Neural progenitor cell (in vitro differentiated cells): ENCODE measurements at regions not wholly inside any gene's neighbourhood (a gene's known extent, or its start where the extent isn't known, plus 50 kb on each side); places are given as distances from the start of the nearest gene placed in this dataset.

Source experiments
- DNase-seq: peaks from one replicate; pipeline ENCODE4 v3.0.0-alpha.2; 2016; ENCODE audit warnings: low spot score
- H2AFZ ChIP-seq: fragments of 200-600 bp; sonication (generic); replicated peaks from 2 replicates; pipeline ENCODE4 v1.6.1; 2016; ENCODE audit warnings: antibody characterized with exemption
- H3F3A ChIP-seq: fragments of 200-600 bp; sonication (generic); 2 replicates; pipeline ENCODE4 v1.6.1; 2016; ENCODE audit warnings: antibody characterized with exemption, low read depth
- H3K27ac ChIP-seq: fragments of 200-600 bp; sonication (generic); 2 replicates; pipeline ENCODE4 v1.5.1; 2016; ENCODE audit warnings: mild to moderate bottlenecking
- H3K27me3 ChIP-seq: fragments of 200-600 bp; sonication (generic); 2 replicates; pipeline ENCODE4 v1.6.1; 2016; ENCODE audit warnings: mild to moderate bottlenecking, moderate library complexity
- H3K36me3 ChIP-seq: fragments of 200-600 bp; sonication (generic); 2 replicates; pipeline ENCODE4 v1.5.1; 2016
- H3K4me1 ChIP-seq: fragments of 200-600 bp; sonication (generic); 2 replicates; pipeline ENCODE4 v1.6.1; 2016; ENCODE audit warnings: mixed run types
- H3K4me2 ChIP-seq: fragments of 200-600 bp; sonication (generic); 2 replicates; pipeline ENCODE4 v1.6.1; 2016
- H3K4me3 ChIP-seq: fragments of 200-600 bp; sonication (generic); 2 replicates; pipeline ENCODE4 v1.5.1; 2016
- H3K79me2 ChIP-seq: fragments of 200-600 bp; sonication (generic); 2 replicates; pipeline ENCODE4 v1.6.1; 2016; ENCODE audit warnings: low read depth
- H3K9ac ChIP-seq: fragments of 200-600 bp; sonication (generic); 2 replicates; pipeline ENCODE4 v1.6.1; 2016
- H3K9me3 ChIP-seq: fragments of 200-600 bp; sonication (generic); 2 replicates; pipeline ENCODE4 v1.5.1; 2016; ENCODE audit warnings: low read depth
- H4K20me1 ChIP-seq: fragments of 200-600 bp; sonication (generic); 2 replicates; pipeline ENCODE4 v1.6.1; 2016; ENCODE audit warnings: low read depth
- H3K27ac Mint-ChIP-seq: 3 replicates; pipeline ENCODE4 v1.8.0; 2021; ENCODE audit warnings: mixed read lengths
- H3K27me3 Mint-ChIP-seq: 2 replicates; pipeline ENCODE4 v1.8.0; 2022; ENCODE audit warnings: low read depth, mild to moderate bottlenecking, inconsistent platforms, moderate library complexity, mixed read lengths; ENCODE audit not compliant: insufficient read depth
- H3K36me3 Mint-ChIP-seq: 3 replicates; pipeline ENCODE4 v1.8.0; 2021; ENCODE audit warnings: mixed read lengths
- H3K4me1 Mint-ChIP-seq: 3 replicates; pipeline ENCODE4 v1.8.0; 2021; ENCODE audit warnings: mixed read lengths
- H3K4me3 Mint-ChIP-seq: 3 replicates; pipeline ENCODE4 v1.8.0; 2021; ENCODE audit warnings: mild to moderate bottlenecking, moderate library complexity, mixed read lengths
- H3K9me3 Mint-ChIP-seq: 3 replicates; pipeline ENCODE4 v1.8.0; 2020; ENCODE audit warnings: mixed read lengths
- EZH2 ChIP-seq: fragments of 200-600 bp; sonication (generic); IDR thresholded peaks from 2 replicates; pipeline ENCODE4 v1.6.1; 2017; ENCODE audit warnings: antibody characterized with exemption, mild to moderate bottlenecking, moderate library complexity
- EZH2phosphoT487 ChIP-seq: fragments of 200-600 bp; sonication (generic); IDR thresholded peaks from 2 replicates; pipeline ENCODE4 v1.6.1; 2017; ENCODE audit warnings: antibody characterized with exemption
- TF ChIP-seq, protein P1 (sequence below): fragments of 200-600 bp; sonication (generic); IDR thresholded peaks from 2 replicates; pipeline ENCODE4 v1.5.1; 2017; ENCODE audit warnings: antibody characterized with exemption, mild to moderate bottlenecking

DNA sequence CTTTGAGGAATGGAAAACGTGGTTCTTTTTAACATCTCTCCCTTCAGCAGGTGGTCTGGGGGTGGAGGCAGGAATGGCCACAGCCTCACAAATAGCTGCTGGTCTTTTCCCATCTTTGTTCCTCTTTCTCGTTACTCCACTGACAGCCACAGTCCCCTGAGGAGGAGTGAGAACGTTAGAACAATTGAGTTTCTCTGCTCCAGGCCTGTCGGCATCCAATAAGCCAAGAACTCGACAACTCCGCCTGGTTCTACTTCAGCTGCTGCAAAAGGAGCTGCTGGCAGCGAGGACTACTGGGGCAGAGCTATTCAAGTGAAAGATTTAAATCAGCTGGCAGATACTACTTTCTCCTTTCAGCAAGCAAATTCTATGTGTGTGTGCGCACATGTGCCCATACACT, 169.5 kb upstream of the GALNT2 start:
- Mint-ChIP-seq H3K27me3 (peaks cover 6% of the 10 kb centered on the region), H3K27ac (no peak overlapping the region), H3K9me3 (peaks cover 5% of the 10 kb centered on the region), H3K4me1 (peaks cover 4% of the 10 kb centered on the region), H3K4me3 (no peak overlapping the region), H3K36me3 (no peaks in the 10 kb centered on the region)
- no peaks in the 10 kb centered on the region for H4K20me1 ChIP-seq
- H3K79me2 ChIP-seq: no peaks in the 10 kb centered on the region
- no peaks in the 10 kb centered on the region for H3K4me1 ChIP-seq
- no peaks in the 10 kb centered on the region for H3K9me3 ChIP-seq
- TF ChIP-seq, protein P1, sequence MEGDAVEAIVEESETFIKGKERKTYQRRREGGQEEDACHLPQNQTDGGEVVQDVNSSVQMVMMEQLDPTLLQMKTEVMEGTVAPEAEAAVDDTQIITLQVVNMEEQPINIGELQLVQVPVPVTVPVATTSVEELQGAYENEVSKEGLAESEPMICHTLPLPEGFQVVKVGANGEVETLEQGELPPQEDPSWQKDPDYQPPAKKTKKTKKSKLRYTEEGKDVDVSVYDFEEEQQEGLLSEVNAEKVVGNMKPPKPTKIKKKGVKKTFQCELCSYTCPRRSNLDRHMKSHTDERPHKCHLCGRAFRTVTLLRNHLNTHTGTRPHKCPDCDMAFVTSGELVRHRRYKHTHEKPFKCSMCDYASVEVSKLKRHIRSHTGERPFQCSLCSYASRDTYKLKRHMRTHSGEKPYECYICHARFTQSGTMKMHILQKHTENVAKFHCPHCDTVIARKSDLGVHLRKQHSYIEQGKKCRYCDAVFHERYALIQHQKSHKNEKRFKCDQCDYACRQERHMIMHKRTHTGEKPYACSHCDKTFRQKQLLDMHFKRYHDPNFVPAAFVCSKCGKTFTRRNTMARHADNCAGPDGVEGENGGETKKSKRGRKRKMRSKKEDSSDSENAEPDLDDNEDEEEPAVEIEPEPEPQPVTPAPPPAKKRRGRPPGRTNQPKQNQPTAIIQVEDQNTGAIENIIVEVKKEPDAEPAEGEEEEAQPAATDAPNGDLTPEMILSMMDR: no peak
- no peak for TF ChIP-seq EZH2
- no peak for TF ChIP-seq EZH2phosphoT487
- DNase-seq: no peak
- H3K36me3 ChIP-seq: no peaks in the 10 kb centered on the region
- no peak overlapping the region for H3K4me2 ChIP-seq
- H3K27ac ChIP-seq: no peak overlapping the region
- H2AFZ ChIP-seq: no peak overlapping the region
- H3K4me3 ChIP-seq: no peak overlapping the region
- no peak overlapping the region for H3K9ac ChIP-seq
- H3F3A ChIP-seq: no peaks in the 10 kb centered on the region
- no peaks in the 10 kb centered on the region for H3K27me3 ChIP-seq

DNA sequence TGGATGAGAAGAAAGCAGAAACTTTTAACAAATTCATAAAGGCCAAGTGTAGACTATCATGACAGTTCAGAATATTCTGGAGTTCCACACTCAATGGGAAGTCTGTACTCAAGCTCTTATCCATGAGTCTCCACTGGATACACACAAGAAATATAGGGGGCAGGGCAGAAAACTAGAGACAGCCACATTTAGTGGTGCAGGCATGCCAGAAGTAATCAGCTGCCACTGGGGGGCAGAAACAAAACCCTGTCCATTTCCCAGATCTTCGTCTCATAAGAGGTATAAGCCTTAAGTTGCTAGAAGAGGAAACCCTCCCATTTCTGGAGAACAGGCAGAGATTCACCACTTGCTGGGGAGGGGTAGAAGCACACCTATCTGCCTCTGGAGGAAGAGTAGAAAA, 166.8 kb upstream of the GALNT2 start:
- Histone ChIP-seq H2AFZ (no peak overlapping the region), H4K20me1 (no peaks in the 10 kb centered on the region), H3K9ac (no peak overlapping the region), H3K9me3 (no peaks in the 10 kb centered on the region), H3K4me1 (no peaks in the 10 kb centered on the region), H3K27ac (no peak overlapping the region), H3K4me2 (no peak overlapping the region), H3K27me3 (no peaks in the 10 kb centered on the region), H3K79me2 (no peaks in the 10 kb centered on the region), H3K36me3 (no peaks in the 10 kb centered on the region), H3K4me3 (no peak overlapping the region), H3F3A (no peaks in the 10 kb centered on the region)
- Mint-ChIP-seq H3K27me3 (peaks cover 2% of the 10 kb centered on the region), H3K9me3 (peaks cover 5% of the 10 kb centered on the region), H3K27ac (no peak overlapping the region), H3K4me3 (no peak overlapping the region), H3K4me1 (peaks cover 4% of the 10 kb centered on the region), H3K36me3 (no peaks in the 10 kb centered on the region)
- no peak for DNase-seq
- TF ChIP-seq EZH2 (no peak), EZH2phosphoT487 (no peak)
- TF ChIP-seq, protein P1: no peak

DNA sequence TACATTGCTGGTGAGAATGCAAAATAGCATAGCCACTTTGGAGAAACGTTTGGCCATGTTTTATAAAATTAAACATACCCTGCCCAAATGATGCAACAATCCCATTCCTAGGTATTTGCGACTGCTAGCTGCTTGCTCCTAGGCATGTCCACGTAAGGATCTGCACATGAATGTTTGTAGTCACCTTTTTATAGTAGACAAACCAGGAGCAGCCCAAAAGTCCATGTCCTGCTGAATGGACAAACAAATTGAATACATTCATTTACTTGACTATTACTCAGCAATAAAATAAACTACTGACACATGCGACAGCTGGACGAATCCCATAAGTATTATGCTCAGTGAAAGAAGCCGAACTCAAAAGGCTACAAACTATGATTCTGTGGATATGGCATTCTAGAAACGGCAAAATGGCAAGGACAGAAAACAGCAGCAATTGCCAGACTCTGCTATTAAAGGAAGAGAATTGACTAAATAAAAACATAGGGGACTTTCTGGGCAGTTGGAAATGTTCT, 161.9 kb upstream of the GALNT2 start:
- H3K4me1 ChIP-seq: no peaks in the 10 kb centered on the region
- H4K20me1 ChIP-seq: no peaks in the 10 kb centered on the region
- Mint-ChIP-seq H3K36me3 (no peaks in the 10 kb centered on the region), H3K9me3 (peaks cover 3% of the 10 kb centered on the region), H3K4me1 (no peaks in the 10 kb centered on the region), H3K27ac (no peak overlapping the region), H3K4me3 (no peak overlapping the region), H3K27me3 (no peaks in the 10 kb centered on the region)
- no peaks in the 10 kb centered on the region for H3K27me3 ChIP-seq
- no peak overlapping the region for H3K27ac ChIP-seq
- H3F3A ChIP-seq: no peaks in the 10 kb centered on the region
- H3K4me2 ChIP-seq: no peak overlapping the region
- no peaks in the 10 kb centered on the region for H3K79me2 ChIP-seq
- H3K4me3 ChIP-seq: no peak overlapping the region
- H3K9me3 ChIP-seq: no peaks in the 10 kb centered on the region
- DNase-seq: no peak
- no peak overlapping the region for H2AFZ ChIP-seq
- no peaks in the 10 kb centered on the region for H3K36me3 ChIP-seq
- H3K9ac ChIP-seq: no peak overlapping the region
- no peak for TF ChIP-seq EZH2phosphoT487
- TF ChIP-seq, protein P1: no peak
